ENCODE measurements at regions not wholly inside any gene's neighbourhood (a gene's known extent, or its start where the extent isn't known, plus 50 kb on each side); places are given as distances from the start of the nearest gene placed in this dataset.

DNA sequence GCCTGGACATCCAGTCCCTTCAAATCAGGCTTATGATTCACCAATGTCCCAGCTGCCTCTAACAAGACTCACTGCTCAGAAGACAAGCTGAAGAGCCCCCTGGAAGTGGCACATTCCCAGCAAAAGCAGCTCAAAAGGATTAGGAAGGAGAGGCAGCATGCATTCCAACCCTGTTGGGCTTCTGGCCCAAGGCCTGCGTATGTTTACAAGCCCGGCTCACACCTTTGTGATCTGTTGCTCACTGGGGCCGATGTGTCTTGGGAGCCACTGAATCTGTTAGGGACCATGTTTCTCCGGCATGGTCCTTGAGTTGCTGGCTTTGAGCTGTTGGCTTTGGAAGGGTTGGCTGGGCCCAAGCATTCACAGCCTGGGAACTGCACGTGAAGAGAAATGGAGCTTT lies 81.2 kb upstream of the C1orf174 start:
- Mint-ChIP-seq H3K4me3 (no peak overlapping the region), H3K9me3 (no peaks in the 10 kb centered on the region), H3K4me1 (ENCODE audit: low read depth) (no peaks in the 10 kb centered on the region), H3K27ac (no peak overlapping the region), H3K36me3 (ENCODE audit: low read depth) (no peaks in the 10 kb centered on the region), H3K27me3 (ENCODE audit: insufficient read depth) (no peaks in the 10 kb centered on the region)
- intact Hi-C loops (cut with micrococcal nuclease): no loop called here
- no peak for DNase-seq (ENCODE audit: low spot score)

DNA sequence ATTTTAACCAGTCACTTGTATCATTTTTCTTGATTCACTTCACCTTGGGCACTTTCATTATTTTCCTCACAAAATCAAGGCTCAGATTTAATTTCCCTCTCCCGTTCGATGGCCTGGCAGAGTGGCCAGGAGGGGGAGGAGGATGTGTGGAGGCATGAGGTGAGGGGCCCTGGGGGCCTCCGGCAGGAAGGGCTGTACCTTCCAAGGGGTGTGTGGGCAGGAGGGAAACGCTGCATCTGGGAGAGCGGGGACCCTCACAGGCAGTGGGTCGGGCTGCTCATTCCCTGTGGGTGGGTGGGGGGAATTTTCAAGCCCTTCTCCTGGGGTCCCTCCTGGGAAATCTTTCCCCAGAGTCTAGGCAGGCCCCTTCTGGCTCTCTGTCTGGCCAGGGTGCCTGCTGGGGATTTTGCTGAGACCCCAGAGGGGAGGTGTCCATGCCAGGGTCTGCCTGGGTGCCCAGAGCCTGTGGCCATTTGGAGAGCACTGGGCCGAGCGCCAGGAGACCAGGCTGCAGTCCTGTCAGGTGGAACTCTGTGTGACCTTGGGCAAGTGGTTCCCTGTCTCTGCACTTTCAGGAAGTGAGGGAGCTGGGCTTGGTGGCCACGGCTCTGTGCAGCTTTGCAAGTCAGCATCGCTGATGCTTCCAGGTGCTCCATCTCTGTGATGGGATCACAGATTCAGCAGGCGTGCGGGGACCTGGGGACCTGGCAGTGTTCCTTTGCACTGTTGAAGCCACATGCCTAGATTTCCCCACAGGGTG lies 81.9 kb upstream of the C1orf174 start:
- no peaks in the 10 kb centered on the region for H3K9me3 Mint-ChIP-seq
- H3K36me3 Mint-ChIP-seq (ENCODE audit: low read depth): no peaks in the 10 kb centered on the region
- H3K4me3 Mint-ChIP-seq: no peak overlapping the region
- H3K27ac Mint-ChIP-seq: no peak overlapping the region
- H3K27me3 Mint-ChIP-seq (ENCODE audit: insufficient read depth): no peaks in the 10 kb centered on the region
- no peaks in the 10 kb centered on the region for H3K4me1 Mint-ChIP-seq (ENCODE audit: low read depth)
- intact Hi-C loops (cut with micrococcal nuclease): no loop called here
- DNase-seq (ENCODE audit: low spot score): no peak

DNA sequence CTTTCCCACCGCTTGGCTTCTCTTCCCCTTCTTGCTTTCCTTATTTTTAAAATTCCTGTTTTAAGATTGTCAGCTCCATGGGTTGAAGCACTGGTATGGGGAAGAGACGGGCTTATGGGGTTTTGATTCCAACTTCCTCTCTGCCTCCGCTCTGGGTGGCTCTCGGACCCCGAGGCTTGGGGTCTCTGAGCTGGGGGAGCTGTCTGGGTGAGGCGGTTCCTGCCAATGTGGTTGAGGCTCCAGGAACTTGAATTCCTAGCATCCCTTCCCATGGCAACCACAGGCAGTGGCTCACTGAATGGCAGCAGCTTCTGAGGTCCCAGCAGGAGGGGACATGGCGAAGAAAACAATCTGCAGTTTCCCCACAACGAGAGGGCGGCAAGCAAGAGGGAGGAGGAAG lies 83.1 kb upstream of the C1orf174 start:
- intact Hi-C loops (cut with micrococcal nuclease): no loop called here
- no peaks in the 10 kb centered on the region for H3K4me1 Mint-ChIP-seq (ENCODE audit: low read depth)
- no peaks in the 10 kb centered on the region for H3K27me3 Mint-ChIP-seq (ENCODE audit: insufficient read depth)
- H3K27ac Mint-ChIP-seq: no peak overlapping the region
- H3K4me3 Mint-ChIP-seq: no peak overlapping the region
- no peak for DNase-seq (ENCODE audit: low spot score)
- H3K9me3 Mint-ChIP-seq: no peaks in the 10 kb centered on the region
- no peaks in the 10 kb centered on the region for H3K36me3 Mint-ChIP-seq (ENCODE audit: low read depth)

DNA sequence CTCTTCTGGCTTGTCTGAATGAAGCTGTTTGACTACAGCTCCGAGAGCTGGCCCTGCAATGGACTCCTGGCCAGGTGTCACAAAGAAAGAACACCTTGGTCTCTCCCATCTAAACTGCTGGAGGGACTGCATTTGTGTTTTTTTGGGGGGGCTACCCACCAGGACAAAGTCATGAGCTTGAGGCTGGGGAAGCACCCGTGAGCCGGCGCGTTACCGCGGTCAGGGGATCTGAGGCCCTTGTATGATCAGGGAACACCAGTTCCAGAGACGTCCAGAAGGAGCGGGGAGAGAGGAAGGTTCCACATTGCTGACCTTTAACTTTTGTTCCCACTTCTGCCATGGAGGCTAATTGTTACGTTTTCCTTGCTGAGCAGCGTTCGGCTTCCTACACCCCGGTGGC lies 84.5 kb upstream of the C1orf174 start:
- no peaks in the 10 kb centered on the region for H3K9me3 Mint-ChIP-seq
- no peaks in the 10 kb centered on the region for H3K4me1 Mint-ChIP-seq (ENCODE audit: low read depth)
- H3K4me3 Mint-ChIP-seq: no peak overlapping the region
- H3K36me3 Mint-ChIP-seq (ENCODE audit: low read depth): no peaks in the 10 kb centered on the region
- no peaks in the 10 kb centered on the region for H3K27me3 Mint-ChIP-seq (ENCODE audit: insufficient read depth)
- intact Hi-C loops (cut with micrococcal nuclease): no loop called here
- DNase-seq (ENCODE audit: low spot score): no peak
- no peak overlapping the region for H3K27ac Mint-ChIP-seq

DNA sequence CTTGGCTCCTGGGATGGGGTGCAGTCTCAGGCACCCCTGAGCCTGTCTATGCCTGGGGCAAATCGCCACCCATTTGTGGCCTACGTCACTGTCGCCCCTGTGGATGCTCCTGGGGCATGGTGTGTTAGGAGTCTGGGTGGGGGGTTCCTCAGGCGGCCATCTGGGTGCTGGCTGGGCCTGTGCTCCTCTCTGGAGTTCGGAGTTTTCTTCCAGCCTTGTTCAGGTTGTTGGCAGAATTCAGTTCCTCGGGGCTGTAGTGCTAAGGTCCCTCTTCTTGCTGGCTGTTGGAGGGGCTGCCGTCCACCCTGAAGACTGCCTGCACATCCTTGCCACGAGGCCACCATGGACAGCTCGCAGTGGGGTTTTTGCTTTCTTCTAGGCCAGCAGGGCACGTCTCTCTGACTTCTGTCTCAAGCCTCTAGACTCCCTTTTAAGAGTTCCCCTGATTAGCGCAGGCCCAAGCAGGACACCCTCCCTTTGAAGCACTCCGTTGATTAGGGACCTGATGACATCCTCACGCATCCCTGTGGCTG lies 86.7 kb upstream of the C1orf174 start:
- intact Hi-C loops (cut with micrococcal nuclease): no loop called here
- H3K4me3 Mint-ChIP-seq: no peak overlapping the region
- DNase-seq (ENCODE audit: low spot score): no peak
- H3K9me3 Mint-ChIP-seq: no peaks in the 10 kb centered on the region
- no peaks in the 10 kb centered on the region for H3K4me1 Mint-ChIP-seq (ENCODE audit: low read depth)
- H3K27ac Mint-ChIP-seq: no peak overlapping the region
- no peaks in the 10 kb centered on the region for H3K27me3 Mint-ChIP-seq (ENCODE audit: insufficient read depth)
- no peaks in the 10 kb centered on the region for H3K36me3 Mint-ChIP-seq (ENCODE audit: low read depth)

DNA sequence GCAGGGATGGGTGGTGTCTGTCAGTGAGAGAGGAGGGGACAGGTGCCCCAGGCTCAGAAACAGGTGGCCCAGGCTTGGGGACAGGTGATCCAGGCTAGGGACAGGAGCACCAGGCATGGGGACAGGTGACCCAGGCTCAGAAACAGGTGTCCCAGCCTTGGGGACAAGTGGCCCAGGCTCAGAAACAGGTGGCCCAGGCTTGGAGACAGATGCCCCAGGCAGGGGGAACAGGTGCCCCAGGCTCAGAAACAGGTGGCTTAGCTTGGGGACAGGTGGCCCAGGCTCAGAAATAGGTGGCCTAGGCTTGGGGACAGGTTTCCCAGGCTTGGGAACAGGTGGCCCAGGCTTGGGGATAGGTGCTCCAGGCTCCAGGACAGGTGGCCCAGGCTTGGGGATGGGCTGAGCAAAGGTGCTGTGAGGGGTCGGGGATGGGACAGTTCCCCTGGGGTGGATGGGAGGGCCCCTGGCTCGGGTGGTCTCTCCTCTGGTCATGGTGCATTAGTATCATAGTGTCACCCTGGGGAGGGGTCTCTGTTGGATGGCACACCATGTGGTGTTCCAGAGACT lies 87.7 kb upstream of the C1orf174 start:
- Mint-ChIP-seq H3K4me3 (no peak overlapping the region), H3K36me3 (ENCODE audit: low read depth) (no peaks in the 10 kb centered on the region), H3K27ac (no peak overlapping the region), H3K27me3 (ENCODE audit: insufficient read depth) (peaks cover 2% of the 10 kb centered on the region), H3K4me1 (ENCODE audit: low read depth) (no peaks in the 10 kb centered on the region), H3K9me3 (no peaks in the 10 kb centered on the region)
- intact Hi-C loops (cut with micrococcal nuclease): no loop called here
- no peak for DNase-seq (ENCODE audit: low spot score)

DNA sequence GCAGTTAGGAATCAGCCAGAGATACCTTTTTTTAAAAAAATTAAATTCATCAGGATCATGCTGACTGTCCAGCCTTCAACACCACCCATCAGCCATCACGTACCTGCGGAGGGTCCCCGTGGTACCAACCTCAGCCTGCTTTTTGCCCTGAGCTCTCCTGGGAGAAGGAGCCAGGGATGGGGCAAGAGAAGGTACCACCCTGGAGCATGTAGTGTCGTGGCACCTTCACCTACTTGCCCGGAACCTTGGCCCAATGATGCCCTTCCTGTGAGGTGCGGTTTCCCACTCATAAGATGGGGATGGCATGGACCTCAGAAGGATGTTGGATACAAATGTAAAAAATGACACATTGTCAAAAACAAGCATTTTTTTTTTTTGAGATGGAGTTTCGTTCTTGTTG lies 88.4 kb upstream of the C1orf174 start:
- no peak for DNase-seq (ENCODE audit: low spot score)
- no peaks in the 10 kb centered on the region for H3K4me1 Mint-ChIP-seq (ENCODE audit: low read depth)

DNA sequence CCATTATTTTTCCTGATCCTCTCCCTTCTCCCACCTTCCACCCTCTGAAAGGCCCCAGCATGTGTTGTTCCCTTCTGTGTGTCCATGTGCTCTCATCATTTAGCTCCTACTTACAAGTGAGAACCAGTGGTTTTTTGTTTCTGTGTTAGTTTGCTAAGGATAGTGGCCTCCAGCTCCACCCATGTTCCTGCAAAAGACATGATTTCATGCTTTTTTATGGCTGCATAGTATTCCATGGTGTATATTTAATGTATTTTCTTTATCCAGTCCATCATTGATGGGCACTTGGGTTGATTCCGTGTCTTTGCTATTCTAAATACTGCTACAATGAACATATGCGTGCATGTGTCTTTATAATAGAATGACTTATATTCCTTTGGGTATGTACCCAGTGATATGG lies 89.4 kb upstream of the C1orf174 start:
- no peaks in the 10 kb centered on the region for H3K4me1 Mint-ChIP-seq (ENCODE audit: low read depth)
- no peak overlapping the region for H3K4me3 Mint-ChIP-seq
- H3K36me3 Mint-ChIP-seq (ENCODE audit: low read depth): no peaks in the 10 kb centered on the region
- H3K9me3 Mint-ChIP-seq: no peaks in the 10 kb centered on the region
- H3K27ac Mint-ChIP-seq: no peak overlapping the region
- DNase-seq (ENCODE audit: low spot score): no peak
- intact Hi-C loops (cut with micrococcal nuclease): no loop called here
- H3K27me3 Mint-ChIP-seq (ENCODE audit: insufficient read depth): peaks cover 2% of the 10 kb centered on the region

More for the DNA sequence above, 88.4 kb upstream of the C1orf174 start:
- intact Hi-C loops (cut with micrococcal nuclease): no loop called here
- Mint-ChIP-seq H3K27ac (no peak overlapping the region), H3K4me3 (no peak overlapping the region), H3K36me3 (ENCODE audit: low read depth) (no peaks in the 10 kb centered on the region), H3K27me3 (ENCODE audit: insufficient read depth) (peaks cover 2% of the 10 kb centered on the region), H3K9me3 (no peaks in the 10 kb centered on the region)

DNA sequence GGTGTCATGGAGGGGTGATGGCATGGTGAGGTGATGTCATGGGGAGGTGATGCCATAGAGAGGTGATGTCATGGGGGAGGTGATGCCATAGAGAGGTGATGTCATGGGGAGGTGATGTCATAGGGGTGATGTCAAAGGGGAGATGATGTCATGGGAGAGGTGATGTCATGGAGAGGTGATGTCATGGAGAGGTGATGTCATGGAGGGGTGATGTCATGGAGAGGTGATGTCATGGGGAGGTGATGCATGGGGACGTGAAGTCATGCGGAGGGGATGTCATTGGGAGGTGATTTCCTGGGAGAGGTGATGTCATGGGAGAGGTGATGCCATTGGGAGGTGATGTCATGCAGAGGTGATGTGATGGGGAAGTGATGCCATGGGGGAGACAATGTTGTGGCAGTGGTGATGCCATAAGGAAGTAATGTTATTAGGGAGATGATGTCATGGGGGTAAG lies 92.1 kb upstream of the C1orf174 start:
- no peaks in the 10 kb centered on the region for H3K36me3 Mint-ChIP-seq (ENCODE audit: low read depth)
- H3K4me3 Mint-ChIP-seq: no peak overlapping the region
- H3K27ac Mint-ChIP-seq: peak overlapping the region; percentile 25
- intact Hi-C loops (cut with micrococcal nuclease): no loop called here
- H3K4me1 Mint-ChIP-seq (ENCODE audit: low read depth): no peaks in the 10 kb centered on the region
- no peak for DNase-seq (ENCODE audit: low spot score)
- H3K27me3 Mint-ChIP-seq (ENCODE audit: insufficient read depth): peaks cover 2% of the 10 kb centered on the region
- no peaks in the 10 kb centered on the region for H3K9me3 Mint-ChIP-seq

DNA sequence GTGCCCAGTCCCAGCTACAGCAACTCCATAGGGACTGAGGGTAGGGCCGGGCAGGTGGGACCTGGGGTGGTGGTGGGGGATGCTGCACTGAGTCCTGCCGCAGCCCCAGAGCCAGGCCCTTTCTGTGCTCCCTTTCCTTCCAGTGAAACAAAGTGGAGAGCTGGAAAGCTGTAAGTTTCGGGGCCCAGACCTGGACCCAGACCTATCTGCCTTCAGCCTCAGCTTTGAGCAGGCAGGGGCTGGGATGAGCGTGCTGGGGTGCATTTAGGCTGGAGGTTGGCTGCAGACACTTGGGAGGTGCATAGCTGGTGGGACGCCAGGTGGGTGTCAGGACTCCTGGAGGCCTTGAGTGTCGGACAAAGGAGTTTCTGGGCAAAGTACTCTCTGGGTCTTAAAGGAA lies 92.7 kb upstream of the C1orf174 start:
- Mint-ChIP-seq H3K27me3 (ENCODE audit: insufficient read depth) (peaks cover 2% of the 10 kb centered on the region), H3K4me3 (no peak overlapping the region), H3K36me3 (ENCODE audit: low read depth) (no peaks in the 10 kb centered on the region), H3K27ac (no peak overlapping the region), H3K9me3 (no peaks in the 10 kb centered on the region), H3K4me1 (ENCODE audit: low read depth) (no peaks in the 10 kb centered on the region)
- intact Hi-C loops (cut with micrococcal nuclease): no loop called here
- DNase-seq (ENCODE audit: low spot score): no peak

DNA sequence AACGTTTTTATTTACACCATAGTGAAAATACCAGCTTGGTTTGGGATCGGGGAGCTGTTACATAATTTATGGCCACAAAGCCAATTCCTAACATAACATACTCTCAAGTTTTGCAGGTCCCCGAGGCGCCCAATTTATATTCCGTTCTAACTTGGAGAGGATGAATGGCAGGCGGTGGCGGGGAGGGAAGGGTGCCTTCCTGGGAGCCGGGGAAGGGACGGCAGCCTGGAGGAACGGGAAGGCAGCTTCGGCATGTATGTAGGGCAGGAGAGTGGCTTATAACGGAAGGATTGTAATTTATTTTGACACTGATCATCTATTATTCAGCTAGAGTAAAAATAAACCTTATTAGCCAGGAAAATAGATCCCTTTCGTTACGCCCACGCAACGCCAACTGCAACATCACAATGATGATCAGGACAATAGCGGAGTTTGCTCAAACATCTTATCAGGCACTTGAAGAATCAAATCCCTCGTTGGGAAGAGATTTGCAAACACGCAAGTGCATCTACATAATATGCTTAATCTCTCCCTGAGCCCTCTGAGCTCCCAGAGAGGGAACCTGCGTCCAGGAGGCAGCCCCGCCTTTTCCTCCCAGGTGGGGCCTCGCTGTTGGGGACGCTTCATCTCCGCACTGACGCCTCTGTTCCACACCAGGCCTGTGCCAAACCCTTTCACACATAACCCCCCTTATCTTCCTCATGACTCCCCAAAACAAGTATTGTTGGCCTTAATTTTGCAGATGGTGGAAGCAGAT lies 93.7 kb upstream of the C1orf174 start:
- no peaks in the 10 kb centered on the region for H3K4me1 Mint-ChIP-seq (ENCODE audit: low read depth)
- peaks cover 2% of the 10 kb centered on the region for H3K27me3 Mint-ChIP-seq (ENCODE audit: insufficient read depth)
- no peaks in the 10 kb centered on the region for H3K9me3 Mint-ChIP-seq
- DNase-seq (ENCODE audit: low spot score): no peak
- intact Hi-C loops (cut with micrococcal nuclease): no loop called here
- H3K27ac Mint-ChIP-seq: no peak overlapping the region
- no peak overlapping the region for H3K4me3 Mint-ChIP-seq
- no peaks in the 10 kb centered on the region for H3K36me3 Mint-ChIP-seq (ENCODE audit: low read depth)

DNA sequence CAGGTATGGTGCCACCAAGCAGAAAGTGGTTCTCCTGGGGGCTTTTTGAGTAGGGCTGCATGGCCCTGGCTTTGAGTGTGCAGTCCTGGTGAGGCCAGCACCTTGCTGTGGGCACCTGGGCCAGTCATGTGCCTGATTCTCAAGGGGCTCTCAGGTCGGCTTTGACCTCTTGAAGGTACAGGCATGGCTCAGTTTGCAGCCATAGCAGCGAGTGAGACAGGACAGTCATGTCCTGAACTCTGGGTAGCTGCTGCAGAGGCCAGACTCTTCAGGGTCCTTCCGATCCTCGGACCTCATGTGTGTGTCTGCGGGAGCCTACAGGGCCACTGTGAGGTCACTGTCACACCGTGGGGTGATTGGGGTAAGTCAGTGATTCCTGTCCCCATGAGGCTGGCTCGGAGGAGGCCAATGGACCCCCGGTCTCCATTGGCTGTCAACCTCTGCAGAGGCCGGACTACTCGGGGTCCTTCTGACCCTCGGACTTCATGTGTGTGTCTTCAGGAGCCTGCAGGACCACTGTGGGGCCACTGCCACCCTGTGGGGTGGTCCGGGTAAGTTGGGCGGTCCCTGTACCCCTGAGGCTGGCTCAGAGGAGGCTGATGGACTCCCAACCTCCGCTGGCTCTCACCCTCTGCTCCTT lies 95.2 kb upstream of the C1orf174 start:
- intact Hi-C loops (cut with micrococcal nuclease): no loop called here
- Mint-ChIP-seq H3K9me3 (no peaks in the 10 kb centered on the region), H3K4me1 (ENCODE audit: low read depth) (no peaks in the 10 kb centered on the region), H3K36me3 (ENCODE audit: low read depth) (no peaks in the 10 kb centered on the region), H3K4me3 (no peak overlapping the region), H3K27me3 (ENCODE audit: insufficient read depth) (peaks cover 2% of the 10 kb centered on the region), H3K27ac (no peak overlapping the region)
- DNase-seq (ENCODE audit: low spot score): no peak

Data from activated T-helper 1 cell treated with anti-CD3 and anti-CD28 coated beads, Interleukin-12 subunit alpha, Interleukin-12 subunit beta, Interleukin-2, Interleukin-4 antibody, amounts not matched to agents 30 ng/mL and 10 ng/mL and 1 ng/mL, durations not matched to agents 14 hours and 24 hours and 36 hours (primary cell).